GM18867 (cell line): ENCODE measurements at regions not wholly inside any gene's neighbourhood (a gene's known extent, or its start where the extent isn't known, plus 50 kb on each side); places are given as distances from the start of the nearest gene placed in this dataset.

Experiments used
- ATAC-seq: cut with Tn5 transposase; IDR thresholded peaks from one replicate; pipeline ENCODE4 v1.9.1; 2021; ENCODE audit warnings: mild to moderate bottlenecking, moderate library complexity; ENCODE audit not compliant: unreplicated experiment

- ATAC-seq, result no peak
Observed at GRCh38 chr15:88383354-88383753, 83.8 kb downstream of the MRPL46 start.

- no peak for ATAC-seq
Observed at GRCh38 chr15:88382482-88382983, 84.7 kb downstream of the MRPL46 start.

- ATAC-seq, result no peak
Observed at GRCh38 chr15:88378188-88378637, 89.0 kb downstream of the MRPL46 start.

- no peak for ATAC-seq
Observed at GRCh38 chr15:88377509-88377908, 89.7 kb downstream of the MRPL46 start.

- ATAC-seq, result no peak
Observed at GRCh38 chr15:88376574-88377174, 90.5 kb downstream of the MRPL46 start.

GRCh38 chr15:88375234-88375927 lies 91.8 kb downstream of the MRPL46 start:
- ATAC-seq, result no peak

- no peak for ATAC-seq
Observed at GRCh38 chr15:88365124-88365523, 102.1 kb downstream of the MRPL46 start.

GRCh38 chr15:88348579-88349230 lies 92.2 kb upstream of the NTRK3 start:
- ATAC-seq, result no peak

GRCh38 chr15:88345962-88346361 lies 89.4 kb upstream of the NTRK3 start:
- no peak for ATAC-seq

GRCh38 chr15:88344786-88345185 lies 88.2 kb upstream of the NTRK3 start:
- ATAC-seq, result no peak

- no peak for ATAC-seq
Observed at GRCh38 chr15:88342666-88343065, 86.1 kb upstream of the NTRK3 start.

- no peak for ATAC-seq
Observed at GRCh38 chr15:88341653-88342052, 85.1 kb upstream of the NTRK3 start.

GRCh38 chr15:88341006-88341405 lies 84.5 kb upstream of the NTRK3 start:
- no peak for ATAC-seq

GRCh38 chr15:88337993-88338392 lies 81.5 kb upstream of the NTRK3 start:
- no peak for ATAC-seq

GRCh38 chr15:88335074-88335473 lies 78.5 kb upstream of the NTRK3 start:
- no peak for ATAC-seq

- ATAC-seq, result no peak
Observed at GRCh38 chr15:88334436-88334835, 77.9 kb upstream of the NTRK3 start.

GRCh38 chr15:88331291-88331690 lies 74.8 kb upstream of the NTRK3 start:
- peak; percentile 54 for ATAC-seq

GRCh38 chr15:88326924-88327323 lies 70.4 kb upstream of the NTRK3 start:
- ATAC-seq, result no peak

- no peak for ATAC-seq
Observed at GRCh38 chr15:88324741-88325065, 68.2 kb upstream of the NTRK3 start.

- no peak for ATAC-seq
Observed at GRCh38 chr15:88323976-88324740, 67.6 kb upstream of the NTRK3 start.

- no peak for ATAC-seq
Observed at GRCh38 chr15:88323468-88323867, 66.9 kb upstream of the NTRK3 start.
